ENCODE measurements at regions not wholly inside any gene's neighbourhood (a gene's known extent, or its start where the extent isn't known, plus 50 kb on each side); places are given as distances from the start of the nearest gene placed in this dataset.

DNA sequence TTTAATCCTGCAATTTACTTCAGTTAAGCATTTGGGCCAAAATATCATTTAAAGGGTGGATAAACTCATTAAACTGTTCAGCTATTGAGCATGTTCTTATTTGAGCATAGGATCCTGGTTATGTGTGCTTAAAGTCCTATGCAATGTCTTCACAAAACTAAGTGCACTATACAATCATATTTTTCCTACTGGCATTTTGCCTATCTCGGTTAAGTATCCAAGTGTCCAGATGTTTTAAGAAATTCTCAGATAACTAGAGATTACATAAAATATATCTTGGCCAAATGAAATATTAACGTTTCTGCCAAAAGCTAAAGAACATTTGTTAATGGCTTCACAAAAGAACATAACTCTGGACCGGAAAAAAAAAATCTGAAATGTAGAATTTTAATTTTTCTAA, 250.8 kb upstream of the LRFN5 start:
- TF ChIP-seq, protein P1, sequence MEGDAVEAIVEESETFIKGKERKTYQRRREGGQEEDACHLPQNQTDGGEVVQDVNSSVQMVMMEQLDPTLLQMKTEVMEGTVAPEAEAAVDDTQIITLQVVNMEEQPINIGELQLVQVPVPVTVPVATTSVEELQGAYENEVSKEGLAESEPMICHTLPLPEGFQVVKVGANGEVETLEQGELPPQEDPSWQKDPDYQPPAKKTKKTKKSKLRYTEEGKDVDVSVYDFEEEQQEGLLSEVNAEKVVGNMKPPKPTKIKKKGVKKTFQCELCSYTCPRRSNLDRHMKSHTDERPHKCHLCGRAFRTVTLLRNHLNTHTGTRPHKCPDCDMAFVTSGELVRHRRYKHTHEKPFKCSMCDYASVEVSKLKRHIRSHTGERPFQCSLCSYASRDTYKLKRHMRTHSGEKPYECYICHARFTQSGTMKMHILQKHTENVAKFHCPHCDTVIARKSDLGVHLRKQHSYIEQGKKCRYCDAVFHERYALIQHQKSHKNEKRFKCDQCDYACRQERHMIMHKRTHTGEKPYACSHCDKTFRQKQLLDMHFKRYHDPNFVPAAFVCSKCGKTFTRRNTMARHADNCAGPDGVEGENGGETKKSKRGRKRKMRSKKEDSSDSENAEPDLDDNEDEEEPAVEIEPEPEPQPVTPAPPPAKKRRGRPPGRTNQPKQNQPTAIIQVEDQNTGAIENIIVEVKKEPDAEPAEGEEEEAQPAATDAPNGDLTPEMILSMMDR (IDR thresholded peaks at IDR 0.05), result no peak
- TF ChIP-seq POLR2A (IDR thresholded peaks at IDR 0.05), result no peak
